ENCODE measurements at regions not wholly inside any gene's neighbourhood (a gene's known extent, or its start where the extent isn't known, plus 50 kb on each side); places are given as distances from the start of the nearest gene placed in this dataset.

DNA sequence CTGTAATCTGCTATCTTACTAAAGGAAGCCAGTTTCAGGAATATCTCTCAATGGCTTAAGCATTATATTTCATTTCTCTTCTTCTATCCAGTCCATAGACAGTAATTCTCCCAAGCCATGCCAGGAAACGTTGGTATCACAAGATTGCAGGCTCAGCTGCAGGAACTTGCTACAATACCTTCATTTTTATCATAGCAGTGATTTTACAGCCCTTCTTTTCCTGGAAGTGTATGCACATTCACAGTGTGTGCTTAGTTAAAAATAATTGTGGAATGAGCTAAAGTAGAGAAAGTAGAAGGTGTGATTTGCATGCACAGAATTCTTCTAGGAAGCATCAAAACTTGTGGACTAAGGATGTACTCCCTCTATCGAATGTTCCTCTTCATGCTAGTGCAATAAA lies 647.2 kb upstream of the PTBP2 start:
- Histone ChIP-seq H3K4me3 (ENCODE audit: low read depth, low read length) (no peak overlapping the region), H3K27me3 (ENCODE audit: control insufficient read depth, insufficient read depth, low read length) (no peaks in the 10 kb centered on the region), H3K36me3 (ENCODE audit: control insufficient read depth, insufficient read depth, low read length) (no peaks in the 10 kb centered on the region)
- CTCF ChIA-PET: interaction anchor here (0.7 kb wide), 1 partner anchor 53 kb away, joined by 3 read pairs; no protein-coding TSS in a partner anchor
- POLR2A ChIA-PET: no interaction called here
- TF ChIP-seq, protein P1, sequence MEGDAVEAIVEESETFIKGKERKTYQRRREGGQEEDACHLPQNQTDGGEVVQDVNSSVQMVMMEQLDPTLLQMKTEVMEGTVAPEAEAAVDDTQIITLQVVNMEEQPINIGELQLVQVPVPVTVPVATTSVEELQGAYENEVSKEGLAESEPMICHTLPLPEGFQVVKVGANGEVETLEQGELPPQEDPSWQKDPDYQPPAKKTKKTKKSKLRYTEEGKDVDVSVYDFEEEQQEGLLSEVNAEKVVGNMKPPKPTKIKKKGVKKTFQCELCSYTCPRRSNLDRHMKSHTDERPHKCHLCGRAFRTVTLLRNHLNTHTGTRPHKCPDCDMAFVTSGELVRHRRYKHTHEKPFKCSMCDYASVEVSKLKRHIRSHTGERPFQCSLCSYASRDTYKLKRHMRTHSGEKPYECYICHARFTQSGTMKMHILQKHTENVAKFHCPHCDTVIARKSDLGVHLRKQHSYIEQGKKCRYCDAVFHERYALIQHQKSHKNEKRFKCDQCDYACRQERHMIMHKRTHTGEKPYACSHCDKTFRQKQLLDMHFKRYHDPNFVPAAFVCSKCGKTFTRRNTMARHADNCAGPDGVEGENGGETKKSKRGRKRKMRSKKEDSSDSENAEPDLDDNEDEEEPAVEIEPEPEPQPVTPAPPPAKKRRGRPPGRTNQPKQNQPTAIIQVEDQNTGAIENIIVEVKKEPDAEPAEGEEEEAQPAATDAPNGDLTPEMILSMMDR (IDR thresholded peaks at IDR 0.05; ENCODE audit: insufficient read depth, low read depth, low read length): no peak
- no peak for DNase-seq (ENCODE audit: low read depth)

- Histone ChIP-seq H3K4me3 (ENCODE audit: low read depth, low read length) (no peak overlapping the region), H3K27me3 (ENCODE audit: control insufficient read depth, insufficient read depth, low read length) (no peaks in the 10 kb centered on the region), H3K36me3 (ENCODE audit: control insufficient read depth, insufficient read depth, low read length) (no peaks in the 10 kb centered on the region)
- TF ChIP-seq, protein P1 (IDR thresholded peaks at IDR 0.05; ENCODE audit: insufficient read depth, low read depth, low read length): no peak
- CTCF ChIA-PET: no interaction called here
- POLR2A ChIA-PET: no interaction called here
- DNase-seq (ENCODE audit: low read depth): no peak
Observed at GRCh38 chr1:96074876-96075577, 646.6 kb upstream of the PTBP2 start.

- no peak for DNase-seq (ENCODE audit: low read depth)
- POLR2A ChIA-PET: no interaction called here
- Histone ChIP-seq H3K4me3 (ENCODE audit: low read depth, low read length) (no peak overlapping the region), H3K27me3 (ENCODE audit: control insufficient read depth, insufficient read depth, low read length) (no peaks in the 10 kb centered on the region), H3K36me3 (ENCODE audit: control insufficient read depth, insufficient read depth, low read length) (no peaks in the 10 kb centered on the region)
- CTCF ChIA-PET: no interaction called here
- TF ChIP-seq, protein P1 (IDR thresholded peaks at IDR 0.05; ENCODE audit: insufficient read depth, low read depth, low read length): no peak
Observed at GRCh38 chr1:96075704-96076455, 645.7 kb upstream of the PTBP2 start.

- ChIA-PET POLR2A (no interaction called here), CTCF (no interaction called here)
- no peak for DNase-seq (ENCODE audit: low read depth)
- TF ChIP-seq, protein P1 (IDR thresholded peaks at IDR 0.05; ENCODE audit: insufficient read depth, low read depth, low read length): no peak
- Histone ChIP-seq H3K4me3 (ENCODE audit: low read depth, low read length) (no peak overlapping the region), H3K36me3 (ENCODE audit: control insufficient read depth, insufficient read depth, low read length) (no peaks in the 10 kb centered on the region), H3K27me3 (ENCODE audit: control insufficient read depth, insufficient read depth, low read length) (no peaks in the 10 kb centered on the region)
Observed at GRCh38 chr1:96076589-96076988, 645.0 kb upstream of the PTBP2 start.

- Histone ChIP-seq H3K36me3 (ENCODE audit: control insufficient read depth, insufficient read depth, low read length) (no peaks in the 10 kb centered on the region), H3K27me3 (ENCODE audit: control insufficient read depth, insufficient read depth, low read length) (no peaks in the 10 kb centered on the region), H3K4me3 (ENCODE audit: low read depth, low read length) (no peak overlapping the region)
- no peak for DNase-seq (ENCODE audit: low read depth)
- ChIA-PET POLR2A (no interaction called here), CTCF (no interaction called here)
- TF ChIP-seq, protein P1 (IDR thresholded peaks at IDR 0.05; ENCODE audit: insufficient read depth, low read depth, low read length): no peak
Observed at GRCh38 chr1:96079581-96079980, 642.0 kb upstream of the PTBP2 start.

All from BJ (cell line).